ENCODE measurements at regions not wholly inside any gene's neighbourhood (a gene's known extent, or its start where the extent isn't known, plus 50 kb on each side); places are given as distances from the start of the nearest gene placed in this dataset.

- DNase-seq = no peak
Observed at GRCh38 chr15:77786181-77786890, 153.6 kb upstream of the LINGO1 start.

- peak; percentile 25 to 46 for DNase-seq
Observed at GRCh38 chr15:77784361-77785292, 151.9 kb upstream of the LINGO1 start.

GRCh38 chr15:77783636-77784035, 150.9 kb upstream of the LINGO1 start:
- no peak for DNase-seq

- no peak for DNase-seq
Observed at GRCh38 chr15:77782691-77783090, 150.0 kb upstream of the LINGO1 start.

GRCh38 chr15:77781946-77782240, 149.2 kb upstream of the LINGO1 start:
- DNase-seq = no peak

- no peak for DNase-seq
Observed at GRCh38 chr15:77781151-77781945, 148.6 kb upstream of the LINGO1 start.

GRCh38 chr15:77778802-77779201, 146.1 kb upstream of the LINGO1 start:
- no peak for DNase-seq

- DNase-seq = no peak
Observed at GRCh38 chr15:77775837-77776236, 143.1 kb upstream of the LINGO1 start.

- no peak for DNase-seq
Observed at GRCh38 chr15:77775373-77775772, 142.7 kb upstream of the LINGO1 start.

- no peak for DNase-seq
Observed at GRCh38 chr15:77774350-77774749, 141.6 kb upstream of the LINGO1 start.

- no peak for DNase-seq
Observed at GRCh38 chr15:77773903-77774302, 141.2 kb upstream of the LINGO1 start.

GRCh38 chr15:77772641-77773402, 140.1 kb upstream of the LINGO1 start:
- no peak for DNase-seq

GRCh38 chr15:77771616-77772015, 138.9 kb upstream of the LINGO1 start:
- no peak for DNase-seq

- DNase-seq = no peak
Observed at GRCh38 chr15:77769700-77770099, 137.0 kb upstream of the LINGO1 start.

- DNase-seq = no peak
Observed at GRCh38 chr15:77768521-77769078, 135.9 kb upstream of the LINGO1 start.

- DNase-seq = no peak
Observed at GRCh38 chr15:77768107-77768506, 135.4 kb upstream of the LINGO1 start.

GRCh38 chr15:77764095-77764494, 131.4 kb upstream of the LINGO1 start:
- no peak for DNase-seq

GRCh38 chr15:77762747-77763355, 130.1 kb upstream of the LINGO1 start:
- no peak for DNase-seq

GRCh38 chr15:77759896-77760592, 127.3 kb upstream of the LINGO1 start:
- DNase-seq = no peak

- no peak for DNase-seq
Observed at GRCh38 chr15:77753939-77754338, 121.2 kb upstream of the LINGO1 start.

- DNase-seq = no peak
Observed at GRCh38 chr15:77753281-77753873, 120.7 kb upstream of the LINGO1 start.

Data from activated CD4-positive, alpha-beta T cell treated with anti-CD3 and anti-CD28 coated beads, Interleukin-2, amount 50 U/mL, for 48 hours (primary cell).